IgD-negative memory B cell (primary cell): ENCODE measurements at regions not wholly inside any gene's neighbourhood (a gene's known extent, or its start where the extent isn't known, plus 50 kb on each side); places are given as distances from the start of the nearest gene placed in this dataset.

ENCODE experiments used
- H3K27ac Mint-ChIP-seq, 3 donors: one replicate each; pipeline ENCODE4 v1.8.0; 2020 to 2022; ENCODE audit warnings: mild to moderate bottlenecking in 3 of 3, mixed read lengths in 3 of 3, moderate library complexity in 1 of 3
- H3K27me3 Mint-ChIP-seq: one replicate; pipeline ENCODE4 v1.8.0; 2021; ENCODE audit warnings: mixed read lengths
- H3K36me3 Mint-ChIP-seq: one replicate; pipeline ENCODE4 v1.8.0; 2020; ENCODE audit warnings: mild to moderate bottlenecking, mixed read lengths
- H3K4me1 Mint-ChIP-seq, 3 donors: one replicate each; pipeline ENCODE4 v1.8.0; 2020 to 2022; ENCODE audit warnings: mixed read lengths in 3 of 3, mild to moderate bottlenecking in 1 of 3
- H3K4me3 Mint-ChIP-seq, 4 donors: one replicate each; pipeline ENCODE4 v1.8.0; 2020 to 2022; ENCODE audit warnings: mild to moderate bottlenecking in 4 of 4, mixed read lengths in 4 of 4, moderate library complexity in 3 of 4
- H3K9me3 Mint-ChIP-seq, 3 donors: one replicate each; pipeline ENCODE4 v1.8.0; 2020 to 2021; ENCODE audit warnings: mixed read lengths in 3 of 3, mild to moderate bottlenecking in 1 of 3

GRCh38 chr9:4402501-4402900 is 87.8 kb upstream of the SLC1A1 start:
- H3K4me1 Mint-ChIP-seq = no peaks in the 10 kb centered on the region
- peaks cover 6% of the 10 kb centered on the region for H3K36me3 Mint-ChIP-seq
- peaks cover 12 to 23% (median 22%) of the 10 kb centered on the region in 3 donors for H3K9me3 Mint-ChIP-seq
- H3K27ac Mint-ChIP-seq = no peak overlapping the region
- H3K4me3 Mint-ChIP-seq = no peak overlapping the region
- peaks cover 7% of the 10 kb centered on the region for H3K27me3 Mint-ChIP-seq

DNA sequence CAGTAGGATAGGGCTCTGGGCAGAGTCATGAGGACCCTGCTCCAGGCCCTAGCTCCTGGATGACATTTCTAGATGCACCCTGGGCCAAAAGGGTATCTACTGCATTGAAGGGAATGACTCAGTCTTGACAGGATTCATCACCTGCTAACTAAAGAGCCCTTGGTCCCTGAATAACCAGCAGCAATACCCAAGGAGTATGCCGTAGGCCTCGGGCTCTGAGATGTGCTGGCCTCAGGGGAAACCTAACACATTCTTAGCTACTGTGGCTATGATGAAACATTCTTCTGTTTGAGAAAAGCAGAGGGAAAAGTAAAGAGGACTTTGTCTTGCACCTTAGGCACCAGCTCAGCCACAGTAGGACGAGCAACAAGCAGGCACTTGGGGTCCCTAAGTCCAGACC is 89.5 kb upstream of the SLC1A1 start:
- Mint-ChIP-seq H3K27me3 (peaks cover 12% of the 10 kb centered on the region), H3K4me1 (no peaks in the 10 kb centered on the region), H3K9me3 (peaks cover 10 to 20% (median 12%) of the 10 kb centered on the region in 3 donors), H3K36me3 (peaks cover 5% of the 10 kb centered on the region), H3K27ac (no peak overlapping the region), H3K4me3 (no peak overlapping the region)

- Mint-ChIP-seq H3K9me3 (peaks cover 4 to 10% (median 6%) of the 10 kb centered on the region in 3 donors), H3K36me3 (peaks cover 4% of the 10 kb centered on the region), H3K27ac (no peak overlapping the region), H3K27me3 (peaks cover 12% of the 10 kb centered on the region), H3K4me3 (no peak overlapping the region), H3K4me1 (no peaks in the 10 kb centered on the region)
These were observed 92.4 kb upstream of the SLC1A1 start for GRCh38 chr9:4397917-4398316.

GRCh38 chr9:4393806-4394523 is 94.1 kb upstream of the GLIS3 start:
- peaks cover 1% of the 10 kb centered on the region for H3K36me3 Mint-ChIP-seq
- peak overlapping the region in 1 of 3 donors; percentile 36 for H3K27ac Mint-ChIP-seq
- H3K4me3 Mint-ChIP-seq = no peak overlapping the region
- H3K9me3 Mint-ChIP-seq = peaks cover 0 to 4% (median 0%) of the 10 kb centered on the region in 3 donors
- H3K4me1 Mint-ChIP-seq = no peaks in the 10 kb centered on the region
- H3K27me3 Mint-ChIP-seq = peaks cover 12% of the 10 kb centered on the region

DNA sequence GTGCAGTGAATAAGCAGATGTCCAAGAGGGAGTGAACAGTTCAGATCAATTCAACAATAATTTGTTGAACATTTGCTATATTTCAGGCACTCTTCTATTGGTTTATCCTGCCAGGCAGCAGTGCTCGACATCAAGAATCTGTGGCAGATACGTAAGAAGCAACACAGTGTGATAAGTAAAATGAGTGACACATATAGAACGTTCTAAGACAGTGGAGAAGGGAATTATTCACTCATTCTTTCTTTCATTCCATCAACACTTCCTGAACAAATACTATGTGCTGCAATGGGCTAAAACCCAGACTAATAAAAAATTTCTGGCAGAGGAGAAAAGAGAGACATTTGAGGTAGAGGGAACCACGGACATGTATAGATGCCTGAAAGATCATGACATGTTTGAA is 89.9 kb upstream of the GLIS3 start:
- no peaks in the 10 kb centered on the region for H3K27me3 Mint-ChIP-seq
- H3K9me3 Mint-ChIP-seq = no peaks in the 10 kb centered on the region
- H3K36me3 Mint-ChIP-seq = no peaks in the 10 kb centered on the region
- no peak overlapping the region for H3K4me3 Mint-ChIP-seq
- H3K27ac Mint-ChIP-seq = no peak overlapping the region
- no peaks in the 10 kb centered on the region for H3K4me1 Mint-ChIP-seq

GRCh38 chr9:4389003-4389402 is 89.1 kb upstream of the GLIS3 start:
- Mint-ChIP-seq H3K9me3 (no peaks in the 10 kb centered on the region), H3K4me1 (no peaks in the 10 kb centered on the region), H3K36me3 (no peaks in the 10 kb centered on the region), H3K4me3 (no peak overlapping the region), H3K27ac (no peak overlapping the region), H3K27me3 (no peaks in the 10 kb centered on the region)

DNA sequence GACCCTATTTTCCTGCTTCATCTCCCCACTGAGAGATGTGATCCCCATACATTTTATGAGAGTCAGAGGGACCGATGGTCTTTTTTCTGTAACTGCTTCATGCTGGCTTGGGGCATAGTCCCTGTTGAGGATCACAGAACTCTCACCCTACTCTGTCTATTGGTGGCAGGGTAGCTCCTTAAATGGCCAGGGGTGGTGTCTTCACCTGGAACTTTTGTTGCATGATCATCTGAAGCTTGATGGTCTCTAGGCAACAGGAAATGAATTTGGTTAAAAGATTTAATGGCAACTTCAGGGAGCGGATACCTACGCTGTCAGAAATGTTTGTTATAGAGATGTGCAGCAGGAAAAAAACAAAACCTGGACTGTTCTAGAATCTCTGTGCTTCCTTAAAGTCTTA is 87.0 kb upstream of the GLIS3 start:
- no peaks in the 10 kb centered on the region for H3K36me3 Mint-ChIP-seq
- H3K4me1 Mint-ChIP-seq = no peaks in the 10 kb centered on the region
- no peaks in the 10 kb centered on the region for H3K27me3 Mint-ChIP-seq
- H3K9me3 Mint-ChIP-seq = no peaks in the 10 kb centered on the region
- peak overlapping the region in 1 of 3 donors; percentile 25 for H3K27ac Mint-ChIP-seq
- H3K4me3 Mint-ChIP-seq = no peak overlapping the region

GRCh38 chr9:4384750-4385149 is 84.9 kb upstream of the GLIS3 start:
- H3K27ac Mint-ChIP-seq = no peak overlapping the region
- no peaks in the 10 kb centered on the region for H3K36me3 Mint-ChIP-seq
- H3K27me3 Mint-ChIP-seq = no peaks in the 10 kb centered on the region
- no peak overlapping the region for H3K4me3 Mint-ChIP-seq
- no peaks in the 10 kb centered on the region for H3K9me3 Mint-ChIP-seq
- no peaks in the 10 kb centered on the region for H3K4me1 Mint-ChIP-seq

GRCh38 chr9:4382722-4383317 is 83.0 kb upstream of the GLIS3 start:
- H3K27me3 Mint-ChIP-seq = no peaks in the 10 kb centered on the region
- H3K4me3 Mint-ChIP-seq = no peak overlapping the region
- H3K4me1 Mint-ChIP-seq = no peaks in the 10 kb centered on the region
- no peaks in the 10 kb centered on the region for H3K36me3 Mint-ChIP-seq
- no peak overlapping the region for H3K27ac Mint-ChIP-seq
- no peaks in the 10 kb centered on the region for H3K9me3 Mint-ChIP-seq

DNA sequence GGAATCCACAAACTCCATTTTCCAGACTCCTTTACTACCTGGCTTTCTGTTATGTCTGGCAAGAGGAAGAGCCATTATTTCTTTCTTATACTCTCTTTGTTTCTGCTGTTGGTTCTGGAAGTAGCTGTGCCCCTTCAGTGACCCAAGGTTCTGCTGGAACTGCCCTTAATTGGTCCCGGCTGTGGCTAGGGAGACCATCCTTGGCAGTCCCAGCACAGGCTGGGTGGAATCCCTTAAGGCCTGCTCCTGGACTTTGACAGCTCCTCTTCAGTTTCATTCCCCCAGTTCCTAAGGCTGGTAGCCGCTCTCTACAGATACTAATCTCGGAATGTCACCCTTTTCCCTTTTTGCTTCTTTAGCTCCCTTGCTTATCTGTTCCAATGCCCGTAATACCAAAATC is 81.9 kb upstream of the GLIS3 start:
- Mint-ChIP-seq H3K27me3 (no peaks in the 10 kb centered on the region), H3K27ac (no peak overlapping the region), H3K9me3 (no peaks in the 10 kb centered on the region), H3K4me3 (no peak overlapping the region), H3K36me3 (no peaks in the 10 kb centered on the region), H3K4me1 (no peaks in the 10 kb centered on the region)

DNA sequence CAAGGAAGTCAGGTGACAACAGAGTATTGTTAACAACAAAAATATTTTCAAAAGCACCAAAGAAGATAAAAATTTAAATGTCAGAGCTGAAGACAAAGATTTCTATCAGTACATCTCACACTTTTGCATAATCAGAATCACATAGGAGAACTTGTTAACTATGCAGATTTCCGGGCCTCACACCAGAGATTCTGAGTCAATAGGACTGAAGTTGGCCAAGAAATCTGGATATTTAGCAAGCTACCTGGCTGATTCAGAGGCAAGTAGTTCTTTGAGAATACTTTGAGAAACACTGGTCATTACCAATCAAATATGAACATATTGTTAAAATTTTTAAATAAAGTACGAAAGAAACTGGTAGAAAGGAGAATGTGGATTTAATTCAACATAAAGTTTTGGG is 80.5 kb upstream of the GLIS3 start:
- no peak overlapping the region for H3K27ac Mint-ChIP-seq
- H3K4me3 Mint-ChIP-seq = no peak overlapping the region
- H3K36me3 Mint-ChIP-seq = no peaks in the 10 kb centered on the region
- no peaks in the 10 kb centered on the region for H3K9me3 Mint-ChIP-seq
- no peaks in the 10 kb centered on the region for H3K4me1 Mint-ChIP-seq
- H3K27me3 Mint-ChIP-seq = peaks cover 2% of the 10 kb centered on the region

DNA sequence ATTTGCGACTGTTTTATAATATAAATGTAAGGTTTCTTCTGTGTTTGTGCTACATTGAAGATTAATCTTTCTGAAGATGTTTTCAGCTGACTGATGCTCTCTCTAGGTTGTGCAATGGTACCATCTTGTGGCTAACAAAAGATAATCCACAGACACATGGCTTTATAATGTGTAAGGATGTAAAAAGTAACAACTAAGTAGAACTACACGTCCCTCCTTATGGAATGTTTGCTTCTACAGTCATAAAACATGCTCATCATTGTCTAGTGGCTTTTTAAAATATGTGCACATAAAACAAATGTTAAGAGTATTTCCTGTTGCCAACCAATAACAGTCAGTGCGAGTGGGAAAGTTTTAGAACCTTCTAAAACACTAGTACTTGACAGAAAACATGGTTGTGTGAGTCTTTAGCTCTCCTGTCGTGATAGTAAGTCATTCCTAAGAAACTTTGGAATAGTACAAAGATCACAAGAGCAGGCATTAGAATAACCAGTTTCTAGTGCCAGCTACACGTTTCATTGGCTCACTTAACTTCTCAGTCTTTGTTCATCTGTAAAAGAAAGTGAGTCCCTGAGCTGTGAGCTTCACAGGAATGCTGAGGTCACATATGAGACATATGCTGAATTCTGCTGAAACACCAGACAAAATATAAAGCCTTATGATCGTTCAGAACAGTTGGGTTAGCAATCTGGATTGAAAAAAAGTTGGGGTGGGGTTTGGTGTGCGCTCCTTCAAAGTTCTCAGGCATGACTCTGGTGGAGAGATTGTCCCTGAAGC is 75.7 kb upstream of the GLIS3 start:
- Mint-ChIP-seq H3K27ac (no peak overlapping the region), H3K36me3 (no peaks in the 10 kb centered on the region), H3K4me3 (no peak overlapping the region), H3K9me3 (no peaks in the 10 kb centered on the region), H3K27me3 (peaks cover 6% of the 10 kb centered on the region), H3K4me1 (no peaks in the 10 kb centered on the region)

DNA sequence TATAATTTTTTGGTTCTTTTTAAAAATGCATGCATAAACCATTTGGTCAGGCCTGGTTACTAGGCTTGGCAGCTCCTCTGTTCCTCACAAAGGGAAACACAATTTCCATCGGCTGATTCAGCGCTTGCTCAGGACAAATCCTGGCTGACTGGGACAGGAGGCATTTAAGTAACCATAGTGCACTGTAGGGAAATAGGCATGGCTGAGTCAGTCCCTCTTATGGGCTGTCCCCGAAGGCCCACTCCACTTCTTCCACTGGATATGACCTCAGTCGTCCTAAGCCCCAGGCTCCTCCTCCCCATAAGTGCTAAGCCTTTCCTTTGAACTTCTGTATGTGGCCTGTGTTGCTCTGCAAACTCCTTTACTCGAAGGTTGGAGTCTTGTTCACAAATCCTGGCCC is 71.2 kb upstream of the GLIS3 start:
- peaks cover 11% of the 10 kb centered on the region for H3K27me3 Mint-ChIP-seq
- H3K4me3 Mint-ChIP-seq = no peak overlapping the region
- no peaks in the 10 kb centered on the region for H3K36me3 Mint-ChIP-seq
- H3K4me1 Mint-ChIP-seq = no peaks in the 10 kb centered on the region
- no peak overlapping the region for H3K27ac Mint-ChIP-seq
- no peaks in the 10 kb centered on the region for H3K9me3 Mint-ChIP-seq

- no peaks in the 10 kb centered on the region for H3K4me1 Mint-ChIP-seq
- no peaks in the 10 kb centered on the region for H3K9me3 Mint-ChIP-seq
- H3K36me3 Mint-ChIP-seq = no peaks in the 10 kb centered on the region
- H3K4me3 Mint-ChIP-seq = no peak overlapping the region
- no peak overlapping the region for H3K27ac Mint-ChIP-seq
- peaks cover 8% of the 10 kb centered on the region for H3K27me3 Mint-ChIP-seq
These were observed 70.6 kb upstream of the GLIS3 start for GRCh38 chr9:4370501-4370900.

GRCh38 chr9:4366591-4367330 is 66.9 kb upstream of the GLIS3 start:
- no peak overlapping the region for H3K27ac Mint-ChIP-seq
- H3K27me3 Mint-ChIP-seq = peaks cover 5% of the 10 kb centered on the region
- peaks cover 0 to 2% (median 0%) of the 10 kb centered on the region in 3 donors for H3K9me3 Mint-ChIP-seq
- no peaks in the 10 kb centered on the region for H3K36me3 Mint-ChIP-seq
- H3K4me3 Mint-ChIP-seq = no peak overlapping the region
- H3K4me1 Mint-ChIP-seq = no peaks in the 10 kb centered on the region
